ENCODE measurements at regions not wholly inside any gene's neighbourhood (a gene's known extent, or its start where the extent isn't known, plus 50 kb on each side); places are given as distances from the start of the nearest gene placed in this dataset.

DNA sequence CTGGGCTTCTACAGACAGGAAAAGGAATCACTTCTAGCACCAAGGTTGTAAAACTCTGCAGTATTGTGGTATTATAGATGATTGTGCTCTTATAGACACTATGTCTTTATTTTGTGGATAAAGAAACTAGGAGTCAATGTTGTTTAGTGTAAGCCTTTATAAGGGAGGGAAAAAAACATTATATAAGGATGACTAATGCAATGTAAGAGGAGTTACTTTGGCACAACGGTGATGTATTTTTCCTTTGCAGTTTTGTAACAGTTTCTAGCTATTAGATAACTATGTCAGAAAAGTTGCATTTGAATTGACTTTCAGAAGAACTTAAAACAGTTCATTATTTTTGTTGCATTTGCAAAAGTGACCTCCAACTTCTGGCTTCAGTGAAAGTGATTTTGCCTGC, 545.4 kb downstream of the CCDC85A start:
- H3K9ac ChIP-seq (ENCODE audit: low read depth, low read length, poor library complexity, severe bottlenecking): no peak overlapping the region
- H3K36me3 ChIP-seq (ENCODE audit: insufficient read depth, low read length): no peaks in the 10 kb centered on the region

DNA sequence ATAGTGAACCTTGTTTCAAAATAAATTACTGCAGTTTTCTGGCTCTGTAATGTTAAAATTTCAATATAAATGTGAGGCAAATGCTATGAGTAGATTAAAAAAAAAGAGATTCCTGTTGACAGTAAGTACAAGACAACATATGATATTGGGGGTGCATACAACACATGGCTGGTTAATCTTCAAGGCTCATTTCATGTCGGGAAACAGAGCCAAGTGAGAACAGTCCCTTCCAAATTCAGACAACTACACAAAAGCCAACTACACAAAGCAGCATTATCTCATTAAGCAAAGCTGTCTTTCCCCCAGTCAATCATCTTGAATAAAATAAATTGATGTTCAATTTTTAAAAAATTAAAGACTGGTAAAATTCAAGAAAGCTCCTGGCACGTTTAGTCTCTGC, 549.2 kb downstream of the CCDC85A start:
- H3K36me3 ChIP-seq (ENCODE audit: insufficient read depth, low read length): no peaks in the 10 kb centered on the region
- H3K9me2 ChIP-seq (replicated peaks; ENCODE audit: low read depth, low read length): no peaks in the 10 kb centered on the region
- no peak overlapping the region for H2AFZ ChIP-seq (ENCODE audit: low read length)
- no peak overlapping the region for H3K4me2 ChIP-seq (ENCODE audit: low read depth, low read length, poor library complexity, severe bottlenecking)
- no peaks in the 10 kb centered on the region for H4K20me1 ChIP-seq (ENCODE audit: insufficient read depth, low read length, poor library complexity, severe bottlenecking)
- H3K4me1 ChIP-seq (ENCODE audit: insufficient read depth, low read length, poor library complexity, severe bottlenecking): no peaks in the 10 kb centered on the region
- no peaks in the 10 kb centered on the region for H3K9me3 ChIP-seq (ENCODE audit: insufficient read depth, low read depth, low read length)
- H3K79me2 ChIP-seq (ENCODE audit: insufficient read depth, low read length): no peaks in the 10 kb centered on the region
- no peaks in the 10 kb centered on the region for H3K27me3 ChIP-seq (ENCODE audit: insufficient read depth, low read length, poor library complexity, severe bottlenecking)
- no peak for TF ChIP-seq EZH2phosphoT487 (IDR thresholded peaks at IDR 0.05; ENCODE audit: borderline replicate concordance)
- TF ChIP-seq, protein P1, sequence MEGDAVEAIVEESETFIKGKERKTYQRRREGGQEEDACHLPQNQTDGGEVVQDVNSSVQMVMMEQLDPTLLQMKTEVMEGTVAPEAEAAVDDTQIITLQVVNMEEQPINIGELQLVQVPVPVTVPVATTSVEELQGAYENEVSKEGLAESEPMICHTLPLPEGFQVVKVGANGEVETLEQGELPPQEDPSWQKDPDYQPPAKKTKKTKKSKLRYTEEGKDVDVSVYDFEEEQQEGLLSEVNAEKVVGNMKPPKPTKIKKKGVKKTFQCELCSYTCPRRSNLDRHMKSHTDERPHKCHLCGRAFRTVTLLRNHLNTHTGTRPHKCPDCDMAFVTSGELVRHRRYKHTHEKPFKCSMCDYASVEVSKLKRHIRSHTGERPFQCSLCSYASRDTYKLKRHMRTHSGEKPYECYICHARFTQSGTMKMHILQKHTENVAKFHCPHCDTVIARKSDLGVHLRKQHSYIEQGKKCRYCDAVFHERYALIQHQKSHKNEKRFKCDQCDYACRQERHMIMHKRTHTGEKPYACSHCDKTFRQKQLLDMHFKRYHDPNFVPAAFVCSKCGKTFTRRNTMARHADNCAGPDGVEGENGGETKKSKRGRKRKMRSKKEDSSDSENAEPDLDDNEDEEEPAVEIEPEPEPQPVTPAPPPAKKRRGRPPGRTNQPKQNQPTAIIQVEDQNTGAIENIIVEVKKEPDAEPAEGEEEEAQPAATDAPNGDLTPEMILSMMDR (conservative IDR thresholded peaks at IDR 0.05; ENCODE audit: low read length): no peak
- no peak overlapping the region for H3K9ac ChIP-seq (ENCODE audit: low read depth, low read length, poor library complexity, severe bottlenecking)
- H3K4me3 ChIP-seq (ENCODE audit: low read length, poor library complexity, severe bottlenecking): no peak overlapping the region
- no peaks in the 10 kb centered on the region for H3F3A ChIP-seq (ENCODE audit: low read depth)

More for the DNA sequence above, 545.4 kb downstream of the CCDC85A start:
- H3K9me2 ChIP-seq (replicated peaks; ENCODE audit: low read depth, low read length): no peaks in the 10 kb centered on the region
- no peaks in the 10 kb centered on the region for H3K4me1 ChIP-seq (ENCODE audit: insufficient read depth, low read length, poor library complexity, severe bottlenecking)
- no peaks in the 10 kb centered on the region for H3K79me2 ChIP-seq (ENCODE audit: insufficient read depth, low read length)
- H3K27me3 ChIP-seq (ENCODE audit: insufficient read depth, low read length, poor library complexity, severe bottlenecking): no peaks in the 10 kb centered on the region
- H3F3A ChIP-seq (ENCODE audit: low read depth): no peaks in the 10 kb centered on the region
- H4K20me1 ChIP-seq (ENCODE audit: insufficient read depth, low read length, poor library complexity, severe bottlenecking): no peaks in the 10 kb centered on the region
- H3K4me2 ChIP-seq (ENCODE audit: low read depth, low read length, poor library complexity, severe bottlenecking): no peak overlapping the region
- TF ChIP-seq, protein P1 (conservative IDR thresholded peaks at IDR 0.05; ENCODE audit: low read length): no peak
- H3K4me3 ChIP-seq (ENCODE audit: low read length, poor library complexity, severe bottlenecking): no peak overlapping the region
- H2AFZ ChIP-seq (ENCODE audit: low read length): no peak overlapping the region
- H3K9me3 ChIP-seq (ENCODE audit: insufficient read depth, low read depth, low read length): no peaks in the 10 kb centered on the region

DNA sequence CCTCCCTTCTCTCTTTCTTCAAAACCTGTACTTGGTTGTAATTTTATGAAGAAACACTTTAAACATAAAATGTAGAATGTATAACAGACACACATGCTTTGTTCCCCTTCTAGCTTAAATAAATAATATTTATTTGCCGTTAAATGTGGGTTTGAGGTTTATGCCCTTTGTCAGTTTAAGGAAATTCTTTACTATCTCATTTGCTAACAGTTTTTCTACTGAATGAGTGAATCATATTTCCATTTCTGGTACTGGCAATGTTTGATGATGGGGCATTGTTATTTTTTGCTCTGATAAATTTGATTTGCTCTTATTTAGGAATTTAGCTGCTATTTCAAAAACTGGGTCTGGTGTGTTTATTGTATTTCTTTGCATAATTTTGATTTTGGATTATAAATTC, 555.6 kb downstream of the CCDC85A start:
- Histone ChIP-seq H2AFZ (ENCODE audit: low read length) (no peak overlapping the region), H3F3A (ENCODE audit: low read depth) (no peaks in the 10 kb centered on the region), H3K79me2 (ENCODE audit: insufficient read depth, low read length) (no peaks in the 10 kb centered on the region), H3K9me2 (replicated peaks; ENCODE audit: low read depth, low read length) (no peaks in the 10 kb centered on the region), H3K36me3 (ENCODE audit: insufficient read depth, low read length) (no peaks in the 10 kb centered on the region), H3K9ac (ENCODE audit: low read depth, low read length, poor library complexity, severe bottlenecking) (no peak overlapping the region), H4K20me1 (ENCODE audit: insufficient read depth, low read length, poor library complexity, severe bottlenecking) (no peaks in the 10 kb centered on the region), H3K27me3 (ENCODE audit: insufficient read depth, low read length, poor library complexity, severe bottlenecking) (no peaks in the 10 kb centered on the region), H3K4me1 (ENCODE audit: insufficient read depth, low read length, poor library complexity, severe bottlenecking) (no peaks in the 10 kb centered on the region), H3K9me3 (ENCODE audit: insufficient read depth, low read depth, low read length) (no peaks in the 10 kb centered on the region), H3K4me3 (ENCODE audit: low read length, poor library complexity, severe bottlenecking) (no peak overlapping the region), H3K4me2 (ENCODE audit: low read depth, low read length, poor library complexity, severe bottlenecking) (no peak overlapping the region)
- TF ChIP-seq, protein P1 (conservative IDR thresholded peaks at IDR 0.05; ENCODE audit: low read length): no peak
- no peak for TF ChIP-seq EZH2phosphoT487 (IDR thresholded peaks at IDR 0.05; ENCODE audit: borderline replicate concordance)
